ENCODE measurements at regions not wholly inside any gene's neighbourhood (a gene's known extent, or its start where the extent isn't known, plus 50 kb on each side); places are given as distances from the start of the nearest gene placed in this dataset.

- Histone ChIP-seq H3K27me3 (ENCODE audit: control insufficient read depth in 1 of 2, insufficient read depth in 2 of 2, low read length in 2 of 2) (no peaks in the 10 kb centered on the region), H3K4me3 (ENCODE audit: low read depth in 1 of 2, low read length in 2 of 2) (no peak overlapping the region), H3K9me3 (ENCODE audit: control insufficient read depth in 2 of 2, insufficient read depth in 1 of 2, low read depth in 1 of 2, low read length in 1 of 2) (no peaks in the 10 kb centered on the region)
These were observed 435.5 kb upstream of the CRIM1 start for GRCh38 chr2:35920061-35920460.

GRCh38 chr2:35915261-35915660 lies 440.3 kb upstream of the CRIM1 start:
- no peaks in the 10 kb centered on the region for H3K4me1 ChIP-seq (ENCODE audit: control insufficient read depth in 2 of 2, insufficient read depth in 2 of 2, low read length in 1 of 2)
- no peak overlapping the region for H3K4me3 ChIP-seq (ENCODE audit: low read depth in 1 of 2, low read length in 2 of 2)
- H3K9me3 ChIP-seq (ENCODE audit: control insufficient read depth in 2 of 2, insufficient read depth in 1 of 2, low read depth in 1 of 2, low read length in 1 of 2): no peaks in the 10 kb centered on the region
- H3K27me3 ChIP-seq (ENCODE audit: control insufficient read depth in 1 of 2, insufficient read depth in 2 of 2, low read length in 2 of 2): no peaks in the 10 kb centered on the region
- 70 to 73% methylated on average over 4 of the region's 4 CpGs for WGBS, 2 donors
- no peaks in the 10 kb centered on the region for H3K36me3 ChIP-seq (ENCODE audit: control insufficient read depth in 2 of 2, insufficient read depth in 2 of 2, low read length in 1 of 2)
- no peak overlapping the region for H3K27ac ChIP-seq (ENCODE audit: low read depth in 2 of 2, low read length in 1 of 2)

More at GRCh38 chr2:35920061-35920460, 435.5 kb upstream of the CRIM1 start:
- H3K36me3 ChIP-seq (ENCODE audit: control insufficient read depth in 2 of 2, insufficient read depth in 2 of 2, low read length in 1 of 2): no peaks in the 10 kb centered on the region
- H3K4me1 ChIP-seq (ENCODE audit: control insufficient read depth in 2 of 2, insufficient read depth in 2 of 2, low read length in 1 of 2): no peaks in the 10 kb centered on the region
- H3K27ac ChIP-seq (ENCODE audit: low read depth in 2 of 2, low read length in 1 of 2): no peak overlapping the region

GRCh38 chr2:35891936-35892335 lies 463.6 kb upstream of the CRIM1 start:
- H3K36me3 ChIP-seq (ENCODE audit: control insufficient read depth in 2 of 2, insufficient read depth in 2 of 2, low read length in 1 of 2): no peaks in the 10 kb centered on the region
- no peaks in the 10 kb centered on the region for H3K27me3 ChIP-seq (ENCODE audit: control insufficient read depth in 1 of 2, insufficient read depth in 2 of 2, low read length in 2 of 2)
- no peaks in the 10 kb centered on the region for H3K4me1 ChIP-seq (ENCODE audit: control insufficient read depth in 2 of 2, insufficient read depth in 2 of 2, low read length in 1 of 2)
- H3K27ac ChIP-seq (ENCODE audit: low read depth in 2 of 2, low read length in 1 of 2): no peak overlapping the region
- H3K4me3 ChIP-seq (ENCODE audit: low read depth in 1 of 2, low read length in 2 of 2): no peak overlapping the region
- WGBS, 2 donors: 78 to 80% methylated on average over 2 of the region's 2 CpGs
- peaks cover 0 to 2% of the 10 kb centered on the region in 2 donors for H3K9me3 ChIP-seq (ENCODE audit: control insufficient read depth in 2 of 2, insufficient read depth in 1 of 2, low read depth in 1 of 2, low read length in 1 of 2)

GRCh38 chr2:35891528-35891927 lies 464.1 kb upstream of the CRIM1 start:
- Histone ChIP-seq H3K4me1 (ENCODE audit: control insufficient read depth in 2 of 2, insufficient read depth in 2 of 2, low read length in 1 of 2) (no peaks in the 10 kb centered on the region), H3K36me3 (ENCODE audit: control insufficient read depth in 2 of 2, insufficient read depth in 2 of 2, low read length in 1 of 2) (no peaks in the 10 kb centered on the region), H3K27me3 (ENCODE audit: control insufficient read depth in 1 of 2, insufficient read depth in 2 of 2, low read length in 2 of 2) (no peaks in the 10 kb centered on the region), H3K9me3 (ENCODE audit: control insufficient read depth in 2 of 2, insufficient read depth in 1 of 2, low read depth in 1 of 2, low read length in 1 of 2) (peaks cover 0 to 2% of the 10 kb centered on the region in 2 donors), H3K4me3 (ENCODE audit: low read depth in 1 of 2, low read length in 2 of 2) (no peak overlapping the region), H3K27ac (ENCODE audit: low read depth in 2 of 2, low read length in 1 of 2) (no peak overlapping the region)

- no peak overlapping the region for H3K4me3 ChIP-seq (ENCODE audit: low read depth in 1 of 2, low read length in 2 of 2)
- no peaks in the 10 kb centered on the region for H3K9me3 ChIP-seq (ENCODE audit: control insufficient read depth in 2 of 2, insufficient read depth in 1 of 2, low read depth in 1 of 2, low read length in 1 of 2)
- H3K27me3 ChIP-seq (ENCODE audit: control insufficient read depth in 1 of 2, insufficient read depth in 2 of 2, low read length in 2 of 2): no peaks in the 10 kb centered on the region
- H3K27ac ChIP-seq (ENCODE audit: low read depth in 2 of 2, low read length in 1 of 2): no peak overlapping the region
- WGBS, 2 donors: 85 to 88% methylated on average over 7 of the region's 7 CpGs
- no peaks in the 10 kb centered on the region for H3K36me3 ChIP-seq (ENCODE audit: control insufficient read depth in 2 of 2, insufficient read depth in 2 of 2, low read length in 1 of 2)
- H3K4me1 ChIP-seq (ENCODE audit: control insufficient read depth in 2 of 2, insufficient read depth in 2 of 2, low read length in 1 of 2): no peaks in the 10 kb centered on the region
These were observed 468.4 kb upstream of the CRIM1 start for GRCh38 chr2:35887146-35887545.

- 70 to 71% methylated on average over 4 of the region's 4 CpGs for WGBS, 2 donors
- Histone ChIP-seq H3K27me3 (ENCODE audit: control insufficient read depth in 1 of 2, insufficient read depth in 2 of 2, low read length in 2 of 2) (no peaks in the 10 kb centered on the region), H3K4me1 (ENCODE audit: control insufficient read depth in 2 of 2, insufficient read depth in 2 of 2, low read length in 1 of 2) (no peaks in the 10 kb centered on the region), H3K27ac (ENCODE audit: low read depth in 2 of 2, low read length in 1 of 2) (no peak overlapping the region), H3K9me3 (ENCODE audit: control insufficient read depth in 2 of 2, insufficient read depth in 1 of 2, low read depth in 1 of 2, low read length in 1 of 2) (no peaks in the 10 kb centered on the region), H3K36me3 (ENCODE audit: control insufficient read depth in 2 of 2, insufficient read depth in 2 of 2, low read length in 1 of 2) (no peaks in the 10 kb centered on the region), H3K4me3 (ENCODE audit: low read depth in 1 of 2, low read length in 2 of 2) (no peak overlapping the region)
These were observed 481.7 kb upstream of the CRIM1 start for GRCh38 chr2:35873921-35874320.

GRCh38 chr2:35871672-35872071 lies 483.9 kb upstream of the CRIM1 start:
- Histone ChIP-seq H3K36me3 (ENCODE audit: control insufficient read depth in 2 of 2, insufficient read depth in 2 of 2, low read length in 1 of 2) (no peaks in the 10 kb centered on the region), H3K27me3 (ENCODE audit: control insufficient read depth in 1 of 2, insufficient read depth in 2 of 2, low read length in 2 of 2) (no peaks in the 10 kb centered on the region), H3K9me3 (ENCODE audit: control insufficient read depth in 2 of 2, insufficient read depth in 1 of 2, low read depth in 1 of 2, low read length in 1 of 2) (no peaks in the 10 kb centered on the region), H3K4me3 (ENCODE audit: low read depth in 1 of 2, low read length in 2 of 2) (no peak overlapping the region), H3K4me1 (ENCODE audit: control insufficient read depth in 2 of 2, insufficient read depth in 2 of 2, low read length in 1 of 2) (no peaks in the 10 kb centered on the region), H3K27ac (ENCODE audit: low read depth in 2 of 2, low read length in 1 of 2) (no peak overlapping the region)
- WGBS, 2 donors: 82 to 85% methylated on average over 8 of the region's 8 CpGs

- no peak overlapping the region for H3K4me3 ChIP-seq (ENCODE audit: low read depth in 1 of 2, low read length in 2 of 2)
- H3K27ac ChIP-seq (ENCODE audit: low read depth in 2 of 2, low read length in 1 of 2): no peak overlapping the region
- no peaks in the 10 kb centered on the region for H3K27me3 ChIP-seq (ENCODE audit: control insufficient read depth in 1 of 2, insufficient read depth in 2 of 2, low read length in 2 of 2)
- H3K4me1 ChIP-seq (ENCODE audit: control insufficient read depth in 2 of 2, insufficient read depth in 2 of 2, low read length in 1 of 2): no peaks in the 10 kb centered on the region
- no peaks in the 10 kb centered on the region for H3K36me3 ChIP-seq (ENCODE audit: control insufficient read depth in 2 of 2, insufficient read depth in 2 of 2, low read length in 1 of 2)
- WGBS, 2 donors: 67 to 70% methylated on average over 1 of the region's 1 CpG
- no peaks in the 10 kb centered on the region for H3K9me3 ChIP-seq (ENCODE audit: control insufficient read depth in 2 of 2, insufficient read depth in 1 of 2, low read depth in 1 of 2, low read length in 1 of 2)
These were observed 484.9 kb upstream of the CRIM1 start for GRCh38 chr2:35870713-35871112.

GRCh38 chr2:35864141-35864540 lies 491.4 kb upstream of the CRIM1 start:
- Histone ChIP-seq H3K4me3 (ENCODE audit: low read depth in 1 of 2, low read length in 2 of 2) (no peak overlapping the region), H3K4me1 (ENCODE audit: control insufficient read depth in 2 of 2, insufficient read depth in 2 of 2, low read length in 1 of 2) (no peaks in the 10 kb centered on the region), H3K27ac (ENCODE audit: low read depth in 2 of 2, low read length in 1 of 2) (no peak overlapping the region), H3K36me3 (ENCODE audit: control insufficient read depth in 2 of 2, insufficient read depth in 2 of 2, low read length in 1 of 2) (no peaks in the 10 kb centered on the region), H3K27me3 (ENCODE audit: control insufficient read depth in 1 of 2, insufficient read depth in 2 of 2, low read length in 2 of 2) (no peaks in the 10 kb centered on the region), H3K9me3 (ENCODE audit: control insufficient read depth in 2 of 2, insufficient read depth in 1 of 2, low read depth in 1 of 2, low read length in 1 of 2) (no peaks in the 10 kb centered on the region)
- 42 to 49% methylated on average over 2 of the region's 2 CpGs for WGBS, 2 donors

- Histone ChIP-seq H3K36me3 (ENCODE audit: control insufficient read depth in 2 of 2, insufficient read depth in 2 of 2, low read length in 1 of 2) (no peaks in the 10 kb centered on the region), H3K9me3 (ENCODE audit: control insufficient read depth in 2 of 2, insufficient read depth in 1 of 2, low read depth in 1 of 2, low read length in 1 of 2) (no peaks in the 10 kb centered on the region), H3K27ac (ENCODE audit: low read depth in 2 of 2, low read length in 1 of 2) (no peak overlapping the region), H3K27me3 (ENCODE audit: control insufficient read depth in 1 of 2, insufficient read depth in 2 of 2, low read length in 2 of 2) (no peaks in the 10 kb centered on the region), H3K4me3 (ENCODE audit: low read depth in 1 of 2, low read length in 2 of 2) (no peak overlapping the region), H3K4me1 (ENCODE audit: control insufficient read depth in 2 of 2, insufficient read depth in 2 of 2, low read length in 1 of 2) (no peaks in the 10 kb centered on the region)
- WGBS, 2 donors: 79 to 100% methylated on average over 1 of the region's 1 CpG
These were observed 497.4 kb upstream of the CRIM1 start for GRCh38 chr2:35858216-35858615.
